Aorta (tissue), 5 donors: ENCODE measurements at regions not wholly inside any gene's neighbourhood (a gene's known extent, or its start where the extent isn't known, plus 50 kb on each side); places are given as distances from the start of the nearest gene placed in this dataset.

ENCODE experiments used
- ATAC-seq: fragments of 200-7000 bp; cut with Tn5 transposase; one replicate; pipeline ENCODE4 v1.9.1; 2022; ENCODE audit warnings: moderate library complexity; ENCODE audit not compliant: low FRiP score
- DNase-seq, 2 donors: peaks; one replicate each; pipeline ENCODE4 v3.0.0-alpha.2; 2020
- H3K27ac ChIP-seq, 2 donors: one replicate each; pipeline ENCODE4 v1.5.1; 2013; ENCODE audit warnings: low read length in 2 of 2, mild to moderate bottlenecking in 2 of 2, moderate library complexity in 2 of 2, control low read depth in 1 of 2, inconsistent platforms in 1 of 2, low read depth in 1 of 2
- H3K27me3 ChIP-seq, 2 donors: one replicate each; pipeline ENCODE4 v1.6.1; 2013; ENCODE audit warnings: control low read depth in 1 of 2, low read length in 1 of 2, mild to moderate bottlenecking in 1 of 2, moderate library complexity in 1 of 2; ENCODE audit not compliant: insufficient read depth in 2 of 2, control insufficient read depth in 1 of 2
- H3K36me3 ChIP-seq, 2 donors: one replicate each; pipeline ENCODE4 v1.6.1; 2013; ENCODE audit warnings: control low read depth in 1 of 2, low read length in 1 of 2, mild to moderate bottlenecking in 1 of 2; ENCODE audit not compliant: insufficient read depth in 2 of 2, control insufficient read depth in 1 of 2
- H3K4me1 ChIP-seq, 2 donors: one replicate each; pipeline ENCODE4 v1.6.1; 2013; ENCODE audit warnings: low read length in 2 of 2, control low read depth in 1 of 2, mild to moderate bottlenecking in 1 of 2, moderate library complexity in 1 of 2; ENCODE audit not compliant: insufficient read depth in 2 of 2, control insufficient read depth in 1 of 2
- H3K4me3 ChIP-seq, 2 donors: one replicate each; pipeline ENCODE4 v1.5.1; 2013; ENCODE audit warnings: low read length in 2 of 2, control low read depth in 1 of 2, mild to moderate bottlenecking in 1 of 2
- H3K9me3 ChIP-seq: one replicate; pipeline ENCODE4 v1.6.1; 2013; ENCODE audit warnings: mild to moderate bottlenecking, low read length; ENCODE audit not compliant: control insufficient read depth
- WGBS, 2 donors: extraction: QIAGEN DNeasy Blood & Tissue Kit; methylation state at CpG; one replicate each; pipeline ENCODE4 v1.1.7; 2013; 5-methylcytosine and 5-hydroxymethylcytosine counted together
- intact Hi-C, 2 donors: fragments of 100-400 bp; cut with DNase I; formaldehyde crosslinking; loops; one replicate each; pipeline versions ENCODE4 v1.14.2 to v1.15.0; 2022
- donor health status: healthy with polysubstance abuse.
- donor health status: Bipolar disorder and iron deficiency.
- donor health status: DM: no; HTN: no; CAD: no.
- donor health status: DM: no; HTN: no; CAD: no.
- donor health status: DM: yes; HTN: yes; CAD: no.

DNA sequence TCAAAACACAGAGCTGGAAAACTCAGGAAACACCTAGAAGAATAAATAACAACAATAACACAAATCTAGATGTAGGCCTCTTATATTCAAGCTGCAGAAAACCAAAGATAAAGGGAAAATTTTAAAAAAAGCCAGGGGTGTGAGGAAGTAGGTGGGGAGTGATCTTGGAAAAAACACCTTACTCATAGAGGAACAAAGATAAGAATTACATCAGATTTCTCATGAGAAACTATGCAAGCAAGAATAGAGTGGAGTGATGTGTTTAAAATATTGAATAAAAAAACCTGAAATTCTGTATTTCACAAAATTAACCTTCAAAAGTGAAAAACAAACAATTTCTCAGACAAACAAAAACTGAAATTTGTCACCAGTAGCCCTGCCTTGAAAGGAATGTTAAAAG, 265.5 kb upstream of the RGS18 start:
- Histone ChIP-seq H3K4me1 (no peaks in the 10 kb centered on the region), H3K27ac (no peak overlapping the region), H3K27me3 (no peaks in the 10 kb centered on the region), H3K4me3 (no peak overlapping the region), H3K36me3 (no peaks in the 10 kb centered on the region), H3K9me3 (peaks cover 2% of the 10 kb centered on the region)
- intact Hi-C loops: no loop called here
- ATAC-seq (no peak), DNase-seq (no peak)

DNA sequence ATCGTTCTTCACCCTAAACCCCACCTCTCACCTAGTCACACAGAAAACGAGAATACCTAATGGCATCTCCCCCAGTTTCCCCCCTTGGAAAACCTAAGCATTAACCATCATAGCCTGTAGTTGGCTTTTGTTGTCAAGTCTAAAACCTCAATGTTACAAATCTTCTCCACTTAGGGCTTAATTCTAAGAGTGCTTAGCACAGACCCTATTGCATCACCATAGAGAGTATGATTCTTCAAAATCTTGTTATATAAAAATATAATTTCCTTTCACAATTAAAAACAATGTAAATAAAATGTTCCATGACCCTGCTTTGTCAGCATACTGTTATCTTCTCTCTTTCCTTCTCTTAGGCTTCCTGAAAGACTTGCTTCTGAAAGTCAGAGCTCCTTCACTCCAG, 263.2 kb upstream of the RGS18 start:
- no peaks in the 10 kb centered on the region for H3K27me3 ChIP-seq
- H3K36me3 ChIP-seq: no peaks in the 10 kb centered on the region
- DNase-seq (no peak), ATAC-seq (no peak)
- H3K9me3 ChIP-seq: peaks cover 2% of the 10 kb centered on the region
- 77 to 78% methylated on average over 2 of the region's 2 CpGs for WGBS, 2 donors
- no peaks in the 10 kb centered on the region for H3K4me1 ChIP-seq
- intact Hi-C loops: no loop called here
- H3K27ac ChIP-seq: no peak overlapping the region
- H3K4me3 ChIP-seq: no peak overlapping the region

DNA sequence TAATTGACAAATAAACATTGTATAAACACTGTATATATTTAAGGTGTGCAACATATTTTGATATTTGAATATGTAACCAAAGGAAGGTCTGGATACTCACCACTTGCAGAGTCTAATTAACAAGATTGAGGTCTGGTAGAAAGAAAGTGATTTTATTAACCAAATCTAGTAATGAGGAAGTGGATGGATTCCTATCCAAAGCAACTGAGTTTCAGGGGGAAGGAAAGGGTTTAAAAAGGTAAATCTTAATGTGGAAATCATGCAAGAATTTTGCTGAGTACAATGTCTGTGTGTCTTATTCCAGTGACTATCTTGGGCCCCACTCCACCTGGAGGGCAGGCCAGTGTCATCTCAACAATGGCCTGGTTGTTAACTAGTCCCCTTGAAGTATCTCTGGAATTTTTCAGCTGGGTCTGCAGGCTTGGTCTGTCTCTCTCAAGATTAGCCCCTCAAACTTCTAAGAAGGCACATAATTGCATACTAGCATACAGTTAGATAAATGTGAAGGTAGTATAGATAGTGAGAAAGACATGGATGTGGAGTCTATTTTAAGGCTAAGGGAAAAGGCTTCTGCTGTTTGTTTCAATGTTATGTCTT, 262.7 kb upstream of the RGS18 start:
- DNase-seq (no peak), ATAC-seq (no peak)
- no peaks in the 10 kb centered on the region for H3K27me3 ChIP-seq
- H3K36me3 ChIP-seq: no peaks in the 10 kb centered on the region
- no peak overlapping the region for H3K4me3 ChIP-seq
- peaks cover 2% of the 10 kb centered on the region for H3K9me3 ChIP-seq
- no peaks in the 10 kb centered on the region for H3K4me1 ChIP-seq
- intact Hi-C loops: no loop called here
- no peak overlapping the region for H3K27ac ChIP-seq

GRCh38 chr1:191897134-191897533, 261.1 kb upstream of the RGS18 start:
- Histone ChIP-seq H3K4me1 (no peaks in the 10 kb centered on the region), H3K27me3 (no peaks in the 10 kb centered on the region)
- intact Hi-C loops: no loop called here

DNA sequence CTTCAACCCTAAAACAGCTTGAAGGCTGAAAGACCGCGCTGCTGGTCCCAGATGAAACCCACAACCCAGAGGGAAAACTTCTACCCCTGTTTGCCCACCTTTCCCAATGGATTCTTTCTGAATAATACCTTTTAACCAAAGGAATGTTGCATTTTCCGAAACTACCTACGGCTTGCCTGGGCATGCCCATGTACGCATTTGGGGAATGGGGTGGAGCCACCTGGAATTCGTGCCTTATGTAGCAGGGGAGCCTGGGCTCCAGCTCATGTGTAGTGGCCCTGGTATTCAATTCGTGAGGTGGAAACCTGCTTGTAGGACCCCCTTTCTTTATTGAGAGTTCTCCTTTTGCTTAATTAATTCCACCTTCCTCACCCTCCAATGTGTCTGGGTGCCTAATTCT, 256.6 kb upstream of the RGS18 start:
- H3K27me3 ChIP-seq: no peaks in the 10 kb centered on the region
- H3K9me3 ChIP-seq: no peaks in the 10 kb centered on the region
- WGBS, 2 donors: 95 to 97% methylated on average over 7 of the region's 7 CpGs
- intact Hi-C loops: no loop called here
- H3K27ac ChIP-seq: no peak overlapping the region
- H3K4me1 ChIP-seq: no peaks in the 10 kb centered on the region
- H3K4me3 ChIP-seq: no peak overlapping the region
- H3K36me3 ChIP-seq: no peaks in the 10 kb centered on the region
- no peak for ATAC-seq
- DNase-seq: no peak

More at GRCh38 chr1:191897134-191897533, 261.1 kb upstream of the RGS18 start:
- Histone ChIP-seq H3K9me3 (no peaks in the 10 kb centered on the region), H3K27ac (no peak overlapping the region), H3K4me3 (no peak overlapping the region), H3K36me3 (no peaks in the 10 kb centered on the region)
- ATAC-seq: no peak
- no peak for DNase-seq
- 82 to 87% methylated on average over 3 of the region's 3 CpGs for WGBS, 2 donors

GRCh38 chr1:191904991-191905390, 253.3 kb upstream of the RGS18 start:
- DNase-seq (no peak), ATAC-seq (no peak)
- H3K9me3 ChIP-seq: no peaks in the 10 kb centered on the region
- no peak overlapping the region for H3K27ac ChIP-seq
- H3K4me1 ChIP-seq: no peaks in the 10 kb centered on the region
- no peak overlapping the region for H3K4me3 ChIP-seq
- intact Hi-C loops: no loop called here
- H3K27me3 ChIP-seq: no peaks in the 10 kb centered on the region
- H3K36me3 ChIP-seq: no peaks in the 10 kb centered on the region

DNA sequence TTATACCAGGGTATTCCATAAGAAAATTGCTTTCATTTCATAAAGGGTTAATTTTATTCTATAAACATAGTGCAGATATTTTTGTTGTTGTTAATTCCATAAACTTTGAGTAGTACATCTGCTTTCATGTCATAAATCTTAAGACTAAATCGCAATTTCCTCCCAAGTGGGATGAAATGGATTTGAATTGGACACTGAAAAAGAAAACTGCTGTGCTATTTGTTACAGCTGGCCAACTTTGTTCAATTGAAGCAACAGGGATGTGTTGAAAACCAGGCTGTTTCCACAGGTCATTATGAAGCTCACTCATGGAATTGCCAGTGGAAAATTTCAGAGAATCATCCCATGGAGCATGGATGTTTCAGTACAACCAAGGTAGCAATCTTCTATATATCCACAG, 252.5 kb upstream of the RGS18 start:
- Histone ChIP-seq H3K36me3 (no peaks in the 10 kb centered on the region), H3K4me1 (no peaks in the 10 kb centered on the region), H3K27me3 (no peaks in the 10 kb centered on the region), H3K27ac (no peak overlapping the region), H3K9me3 (no peaks in the 10 kb centered on the region), H3K4me3 (no peak overlapping the region)
- DNase-seq: no peak
- intact Hi-C loops: no loop called here
- no peak for ATAC-seq
- 31 to 45% methylated on average over 1 of the region's 1 CpG for WGBS, 2 donors

DNA sequence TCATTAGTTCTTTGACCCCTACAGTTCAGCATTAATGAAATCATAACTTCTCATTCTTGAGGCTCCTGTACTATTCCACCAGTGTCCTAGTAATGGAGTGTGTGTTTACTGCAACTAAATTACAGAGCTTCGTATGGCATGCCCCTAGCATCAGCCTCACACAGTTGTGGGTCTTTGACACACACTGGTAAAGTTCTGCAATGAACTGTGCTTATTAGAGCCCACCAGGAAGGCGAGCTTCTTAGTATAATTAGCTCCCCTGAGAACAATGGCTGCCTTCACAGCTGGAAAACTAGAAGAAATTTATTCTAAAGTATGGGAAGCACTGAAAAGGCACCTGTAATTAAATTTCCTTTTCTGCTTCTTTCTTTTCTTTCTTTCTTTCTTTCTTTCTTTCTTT, 251.1 kb upstream of the RGS18 start:
- ATAC-seq (no peak), DNase-seq (no peak)
- no peaks in the 10 kb centered on the region for H3K27me3 ChIP-seq
- H3K27ac ChIP-seq: no peak overlapping the region
- H3K9me3 ChIP-seq: no peaks in the 10 kb centered on the region
- H3K36me3 ChIP-seq: no peaks in the 10 kb centered on the region
- H3K4me1 ChIP-seq: no peaks in the 10 kb centered on the region
- 74 to 81% methylated on average over 2 of the region's 2 CpGs for WGBS, 2 donors
- no peak overlapping the region for H3K4me3 ChIP-seq
- intact Hi-C loops: no loop called here

- H3K4me3 ChIP-seq: no peak overlapping the region
- H3K4me1 ChIP-seq: no peaks in the 10 kb centered on the region
- 72 to 74% methylated on average over 2 of the region's 2 CpGs for WGBS, 2 donors
- DNase-seq (no peak), ATAC-seq (no peak)
- intact Hi-C loops: no loop called here
- no peak overlapping the region for H3K27ac ChIP-seq
- H3K36me3 ChIP-seq: no peaks in the 10 kb centered on the region
- H3K9me3 ChIP-seq: no peaks in the 10 kb centered on the region
- H3K27me3 ChIP-seq: no peaks in the 10 kb centered on the region
These were observed 248.0 kb upstream of the RGS18 start for GRCh38 chr1:191910245-191910644.
